HG02943 (cell line): ENCODE measurements at regions not wholly inside any gene's neighbourhood (a gene's known extent, or its start where the extent isn't known, plus 50 kb on each side); places are given as distances from the start of the nearest gene placed in this dataset.

Experiments used
- ATAC-seq: cut with Tn5 transposase; IDR thresholded peaks from one replicate; pipeline ENCODE4 v1.9.1; 2021; ENCODE audit warnings: mild to moderate bottlenecking, low read depth, moderate library complexity; ENCODE audit not compliant: unreplicated experiment

- no peak for ATAC-seq
Measured at GRCh38 chr11:29959488-29959887, 57.3 kb downstream of the KCNA4 start.

GRCh38 chr11:29957431-29957830 is 59.4 kb downstream of the KCNA4 start:
- no peak for ATAC-seq

DNA sequence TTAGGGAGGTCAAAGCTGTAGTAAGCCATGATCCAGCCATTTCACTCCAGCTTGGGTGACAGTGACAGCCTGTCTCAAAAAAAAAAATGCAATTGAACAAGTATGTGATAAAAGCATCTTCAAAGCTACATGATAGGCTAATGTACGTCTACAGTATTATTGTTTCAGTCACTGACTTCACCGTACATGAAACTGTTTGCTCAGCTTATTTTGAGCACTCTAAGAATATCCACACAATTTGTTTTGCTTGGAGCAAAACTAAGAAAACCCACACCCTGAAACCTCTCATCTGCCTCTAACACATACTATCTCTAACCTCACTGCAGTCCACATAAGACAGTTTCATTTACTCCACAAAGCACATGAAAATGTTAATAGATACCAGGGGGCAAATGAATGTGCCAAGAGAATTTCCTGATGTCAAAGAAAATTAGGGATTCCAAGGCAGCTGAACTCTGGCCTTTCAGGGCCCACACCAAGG is 60.7 kb downstream of the KCNA4 start:
- ATAC-seq = no peak

DNA sequence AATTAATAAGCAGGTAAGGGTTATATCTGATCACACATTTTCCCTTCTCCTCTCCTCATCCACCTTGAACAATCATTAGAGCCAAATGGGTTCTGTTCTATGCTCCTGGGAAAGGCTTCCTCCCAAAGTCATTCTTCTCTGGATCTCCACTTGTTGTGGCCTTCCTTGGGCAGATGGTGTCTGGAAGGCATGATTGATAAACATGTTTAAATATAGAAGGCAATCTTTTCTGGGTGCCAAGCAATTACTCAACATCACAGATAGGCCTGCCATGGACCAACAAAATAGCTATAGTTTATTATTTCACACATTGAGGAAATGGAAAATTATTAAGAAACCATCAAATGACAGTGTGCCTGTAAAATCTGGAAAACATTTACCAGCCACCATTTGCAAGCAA is 73.5 kb downstream of the KCNA4 start:
- ATAC-seq = no peak

GRCh38 chr11:29937526-29937925 is 79.3 kb downstream of the KCNA4 start:
- no peak for ATAC-seq

- ATAC-seq = no peak
Measured at GRCh38 chr11:29934115-29934638, 82.7 kb downstream of the KCNA4 start.

DNA sequence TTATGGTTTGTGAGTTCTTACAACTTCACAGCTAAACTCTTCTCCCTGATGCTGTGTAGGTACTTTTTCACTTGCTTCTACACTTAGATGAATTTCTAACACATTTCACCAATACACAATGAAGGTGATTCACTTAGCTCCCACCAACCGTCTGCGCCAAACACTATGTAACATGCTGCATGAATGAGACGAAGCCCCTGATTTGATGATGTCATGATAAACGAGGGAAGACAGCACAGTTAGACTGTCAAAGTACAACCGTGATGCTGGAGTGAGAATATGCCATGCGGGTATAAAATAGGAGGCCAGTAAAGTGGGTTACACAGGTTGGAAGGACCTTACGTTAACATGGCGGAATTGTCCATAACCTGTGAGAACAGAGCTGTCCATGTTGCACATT is 100.8 kb downstream of the KCNA4 start:
- no peak for ATAC-seq

GRCh38 chr11:29914203-29914930 is 102.5 kb downstream of the KCNA4 start:
- ATAC-seq = no peak

DNA sequence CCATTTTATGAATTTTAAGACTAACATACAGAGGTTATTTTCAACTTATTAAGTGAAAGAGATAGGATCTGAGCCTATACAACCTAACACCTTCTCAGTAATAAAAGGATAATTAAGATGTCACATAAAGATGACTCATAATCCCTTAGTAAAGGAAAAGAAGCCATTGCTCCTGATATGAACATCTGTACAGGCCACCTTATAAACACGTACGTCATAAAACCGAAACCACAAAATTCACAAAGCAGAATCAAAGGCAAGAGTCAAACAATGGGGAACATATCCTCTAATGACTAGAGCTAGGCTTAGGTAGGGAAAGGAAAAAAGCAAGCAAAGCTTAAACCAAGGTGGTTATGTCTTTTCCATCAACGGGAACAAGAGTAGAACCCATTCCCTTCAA is 103.5 kb downstream of the KCNA4 start:
- ATAC-seq = no peak

DNA sequence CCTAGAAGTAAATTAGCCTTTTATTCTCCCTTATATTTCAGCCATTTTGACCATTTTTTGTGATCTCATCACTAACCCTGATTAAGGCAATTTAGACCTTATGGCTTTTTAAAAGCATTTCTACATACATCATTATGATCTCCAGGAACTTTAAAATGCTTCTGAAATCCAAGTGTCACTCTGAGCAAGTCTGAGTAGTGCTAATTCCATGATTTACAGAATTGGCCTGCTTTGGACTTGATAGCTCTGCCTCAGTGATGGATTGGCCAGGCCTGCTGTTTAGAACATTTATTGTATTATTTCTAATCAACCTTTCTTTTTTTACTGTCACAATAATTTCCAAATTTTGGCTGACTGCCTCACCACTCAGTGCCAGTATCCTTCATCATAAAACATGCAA is 116.4 kb downstream of the KCNA4 start:
- no peak for ATAC-seq

GRCh38 chr11:29879560-29879959 is 137.3 kb downstream of the KCNA4 start:
- no peak for ATAC-seq

GRCh38 chr11:29876192-29876591 is 140.6 kb downstream of the KCNA4 start:
- ATAC-seq = no peak

- no peak for ATAC-seq
Measured at GRCh38 chr11:29847219-29847618, 169.6 kb downstream of the KCNA4 start.

GRCh38 chr11:29844701-29845379 is 172.0 kb downstream of the KCNA4 start:
- ATAC-seq = no peak

DNA sequence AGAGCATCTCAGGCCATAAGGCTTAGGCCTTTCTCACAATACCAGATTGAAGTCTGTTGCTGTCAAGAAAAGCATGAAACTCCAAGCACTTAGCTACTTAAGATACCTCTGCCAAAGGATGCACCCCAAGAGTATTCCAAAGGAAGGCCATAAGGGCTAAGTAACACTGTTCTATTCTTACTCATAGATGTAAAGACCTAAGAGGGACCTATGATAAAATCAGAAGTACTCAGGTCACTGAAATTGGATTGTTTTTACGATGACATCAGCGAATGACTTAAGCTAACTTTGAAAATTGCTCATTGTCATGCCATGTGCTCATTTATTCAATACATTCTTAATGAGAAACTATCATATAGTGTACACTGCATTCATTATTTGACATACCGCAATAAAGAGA is 172.8 kb downstream of the KCNA4 start:
- no peak for ATAC-seq

GRCh38 chr11:29842061-29842460 is 174.8 kb downstream of the KCNA4 start:
- no peak for ATAC-seq

DNA sequence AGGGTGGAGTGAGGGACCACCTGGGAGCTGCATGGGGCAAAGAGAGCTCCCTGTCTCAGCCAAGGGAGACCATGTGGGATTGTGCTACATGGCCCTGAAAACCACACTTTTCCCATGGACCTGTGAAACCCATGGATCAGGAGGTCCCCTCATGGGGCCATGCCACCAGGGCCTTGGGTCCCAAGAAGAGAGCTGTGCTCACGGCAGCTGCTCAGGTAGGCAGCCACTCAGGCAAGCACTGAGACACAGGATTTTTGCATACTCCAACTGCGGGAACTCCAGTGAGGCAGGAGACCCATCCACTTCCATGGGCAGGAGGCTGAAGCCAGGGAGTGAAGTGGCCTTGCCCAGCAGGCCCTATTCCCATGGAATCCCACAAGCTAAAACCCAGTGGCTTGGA is 190.0 kb downstream of the KCNA4 start:
- no peak for ATAC-seq

- ATAC-seq = no peak
Measured at GRCh38 chr11:29816359-29816758, 200.5 kb downstream of the KCNA4 start.

DNA sequence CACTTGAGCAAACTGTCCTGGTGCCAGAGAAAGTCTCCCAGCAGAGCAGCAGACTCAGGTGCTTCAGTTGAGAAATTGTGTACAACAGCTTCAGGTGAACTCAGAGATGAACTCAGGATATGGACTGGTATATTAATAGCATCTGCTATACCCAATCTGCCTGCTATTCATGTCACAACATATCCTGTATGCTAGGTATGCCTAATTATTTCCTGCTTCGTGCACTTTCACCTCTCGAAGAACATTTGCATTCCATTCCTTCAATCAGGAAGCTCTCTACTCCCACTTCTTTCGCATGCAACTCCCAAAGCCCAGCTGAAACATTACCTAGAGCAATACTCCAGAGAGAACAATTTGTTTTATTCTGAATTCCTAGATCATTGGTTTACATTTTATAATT is 207.7 kb downstream of the KCNA4 start:
- no peak for ATAC-seq

- no peak for ATAC-seq
Measured at GRCh38 chr11:29802522-29802921, 214.3 kb downstream of the KCNA4 start.

DNA sequence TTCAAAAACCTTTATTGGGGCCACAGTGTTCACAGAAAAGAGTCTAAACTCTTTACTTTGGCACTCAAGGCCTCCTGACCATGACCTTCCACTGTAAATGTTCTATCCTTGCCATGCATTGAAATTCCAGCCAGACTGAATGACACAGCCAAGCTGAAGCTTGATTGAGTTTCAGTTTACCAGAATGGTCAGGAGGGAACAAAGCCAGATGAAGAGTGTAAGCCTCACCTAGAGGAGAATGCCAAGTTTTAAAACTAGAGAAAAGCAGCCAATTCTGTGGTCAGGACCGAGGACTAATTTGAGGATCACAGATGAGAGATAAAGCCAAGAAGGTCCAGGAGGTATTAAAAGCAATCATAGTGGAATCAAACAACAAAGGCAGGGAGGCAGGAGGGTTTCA is 215.3 kb downstream of the KCNA4 start:
- no peak for ATAC-seq

DNA sequence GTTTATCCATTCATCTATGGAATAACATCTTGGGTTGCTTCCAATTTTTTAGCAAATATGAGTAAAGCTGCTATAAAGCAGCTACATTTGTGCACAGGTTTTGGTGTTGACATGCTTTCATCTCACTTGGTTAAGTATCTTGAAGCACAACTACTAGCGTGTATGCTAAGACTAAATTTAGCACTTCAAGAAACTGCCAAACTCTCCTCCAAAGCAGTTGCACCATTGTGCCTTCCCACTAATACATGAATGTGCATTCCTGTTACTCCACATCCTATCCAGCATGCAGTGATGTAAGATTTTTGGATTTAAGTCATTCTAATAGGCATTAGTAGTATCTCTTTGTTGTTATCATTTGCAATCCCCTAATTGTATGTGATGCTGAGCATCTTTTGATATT is 230.7 kb downstream of the KCNA4 start:
- no peak for ATAC-seq
